HepG2 (cell line): ENCODE measurements at regions not wholly inside any gene's neighbourhood (a gene's known extent, or its start where the extent isn't known, plus 50 kb on each side); places are given as distances from the start of the nearest gene placed in this dataset.

ENCODE experiments used
- ATAC-seq: fragments of 200-7000 bp; cut with Tn5 transposase; 3 replicates; pipeline ENCODE4 v1.9.1; 2020; ENCODE audit warnings: mild to moderate bottlenecking, moderate library complexity
- BruUV-seq: library from RNA; stranded (reverse); fragments of 400-500 nt; replicated peaks from 2 replicates; lab custom pipeline; 2021; lab: Mats Ljungman, UMichigan
- CTCF ChIA-PET: fragments of 300-600 bp; formaldehyde crosslinking; extraction: SDS; loops from one replicate; lab custom pipeline; 2021; ENCODE audit warnings: low total read pairs, inconsistent platforms, low intra/inter-chr PET ratio; lab: Yijun Ruan, JAX
- POLR2A ChIA-PET: fragments of 350-600 bp; sonication (Branson Sonifier 250); formaldehyde crosslinking; loops from one replicate; lab custom pipeline; 2020; ENCODE audit warnings: antibody characterized with exemption, inconsistent platforms; lab: Yijun Ruan, JAX
- DNase-seq: peaks from one replicate; pipeline ENCODE4 v3.0.0-alpha.2; 2015; ENCODE audit warnings: low spot score
- FAIRE-seq: peaks from 3 replicates; lab custom pipeline; 2011; peaks lifted over from hg19 to GRCh38; lab: Jason Lieb, UNC
- H2AFZ ChIP-seq: one replicate; pipeline ENCODE4 v1.6.1; 2011; ENCODE audit warnings: low read length, inconsistent platforms
- H3K27ac ChIP-seq: fragments of 300-600 bp; 3 replicates; pipeline ENCODE4 v1.8.0; 2011; ENCODE audit warnings: mixed run types, mild to moderate bottlenecking, mixed read lengths, low read length, inconsistent platforms; ENCODE audit not compliant: insufficient read depth; ENCODE audit errors: extremely low read length
- H3K27me3 ChIP-seq, 2 experiments: fragments of 200-600 bp in 1 of 2; 2 replicates in 1 of 2; 3 replicates in 1 of 2; pipeline versions ENCODE4 v1.6.0 to v1.8.0; 2011; ENCODE audit warnings: low read length in 2 of 2, mild to moderate bottlenecking in 2 of 2, moderate library complexity in 2 of 2, inconsistent platforms in 1 of 2; ENCODE audit not compliant: insufficient read depth in 2 of 2, control insufficient read depth in 1 of 2
- H3K36me3 ChIP-seq, 2 experiments: fragments of 200-600 bp in 1 of 2; replicated peaks in 1 of 2; 2 replicates in 1 of 2; 3 replicates in 1 of 2; pipeline versions ENCODE4 v1.5.1 to v1.8.0; 2011; ENCODE audit warnings: low read length in 2 of 2, inconsistent platforms in 1 of 2; ENCODE audit not compliant: insufficient read depth in 2 of 2, control insufficient read depth in 1 of 2
- H3K4me1 ChIP-seq: 2 replicates; pipeline ENCODE4 v1.5.1; 2012; ENCODE audit warnings: low read length, inconsistent platforms; ENCODE audit not compliant: insufficient read depth
- H3K4me2 ChIP-seq: 2 replicates; pipeline ENCODE4 v1.6.0; 2011; ENCODE audit warnings: low read depth, low read length, inconsistent platforms
- H3K4me3 ChIP-seq, 3 experiments: fragments of 200-600 bp in 1 of 3; sonication (generic), shearing (Covaris generic) in 1 of 3; replicated peaks in 1 of 3; 2 replicates each; pipeline ENCODE4 v1.5.1; 2011 to 2016; ENCODE audit warnings: low read length in 3 of 3, inconsistent platforms in 2 of 3, low read depth in 2 of 3, mild to moderate bottlenecking in 2 of 3, control low read depth in 1 of 3, mixed read lengths in 1 of 3; ENCODE audit not compliant: insufficient read depth in 1 of 3
- H3K79me2 ChIP-seq: one replicate; pipeline ENCODE4 v1.6.1; 2011; ENCODE audit warnings: low read length, inconsistent platforms; ENCODE audit not compliant: insufficient read depth
- H3K9ac ChIP-seq: 2 replicates; pipeline ENCODE4 v1.6.0; 2011; ENCODE audit warnings: mild to moderate bottlenecking, low read depth, low read length, inconsistent platforms; ENCODE audit not compliant: insufficient read depth
- H3K9me3 ChIP-seq: 2 replicates; pipeline ENCODE4 v1.5.1; 2012; ENCODE audit warnings: mild to moderate bottlenecking, low read length
- H4K20me1 ChIP-seq: 2 replicates; pipeline ENCODE4 v1.6.0; 2011; ENCODE audit warnings: inconsistent platforms, mild to moderate bottlenecking, low read length, moderate library complexity; ENCODE audit not compliant: insufficient read depth
- GABPB1 ChIP-seq: IDR thresholded peaks from 2 replicates; pipeline ENCODE4 v1.6.1; 2016; ENCODE audit warnings: mild to moderate bottlenecking, missing genetic modification reagents, moderate library complexity, missing compliant biosample characterization
- RAD51 ChIP-seq: fragments of 450-650 bp; IDR thresholded peaks from 2 replicates; pipeline ENCODE4 v1.6.1; 2016; ENCODE audit warnings: borderline replicate concordance
- ZFYVE20 ChIP-seq: sonication (generic); formaldehyde crosslinking; IDR thresholded peaks from 2 replicates; pipeline ENCODE4 v1.8.0; 2023; ENCODE audit warnings: low read depth, mild to moderate bottlenecking, moderate library complexity, missing genetic modification reagents, borderline replicate concordance
- ZNF256 ChIP-seq: sonication (generic); formaldehyde crosslinking; conservative IDR thresholded peaks from 2 replicates; pipeline ENCODE4 v1.4.0; 2020; ENCODE audit warnings: missing genetic modification reagents
- WGBS: methylation state at CpG from one replicate; pipeline ENCODE4 v1.1.6; 2017; ENCODE audit warnings: low lambda C conversion rate; 5-methylcytosine and 5-hydroxymethylcytosine counted together
- in situ Hi-C: cut with HindIII; loops from 2 replicates; pipeline ENCODE4 v1.10.0; 2017; ENCODE audit warnings: low pct_unique_long_range_greater_than_20kb; ENCODE audit not compliant: extremely low pct_ligation_motif_present
- intact Hi-C: fragments of 100-400 bp; cut with micrococcal nuclease; formaldehyde crosslinking; loops from one replicate; pipeline ENCODE4 v1.10.0; 2022; ENCODE audit not compliant: unreplicated experiment
- TF ChIP-seq, protein P1 (sequence below): sonication (generic); formaldehyde crosslinking; IDR thresholded peaks from 2 replicates; pipeline ENCODE4 v1.5.0; 2020; ENCODE audit warnings: mild to moderate bottlenecking, missing genetic modification reagents
- TF ChIP-seq, protein P2 (sequence below): sonication (generic); formaldehyde crosslinking; IDR thresholded peaks from 2 replicates; pipeline ENCODE4 v1.5.0; 2020; ENCODE audit warnings: missing genetic modification reagents, mild to moderate bottlenecking, borderline replicate concordance
- TF ChIP-seq, protein P3 (sequence below): sonication (generic); formaldehyde crosslinking; IDR thresholded peaks from 2 replicates; pipeline ENCODE4 v1.5.0; 2020; ENCODE audit warnings: missing genetic modification reagents, mild to moderate bottlenecking, borderline replicate concordance
- TF ChIP-seq, protein P4 (sequence below): sonication (generic); formaldehyde crosslinking; IDR thresholded peaks from 2 replicates; pipeline ENCODE4 v1.4.0; 2020; ENCODE audit warnings: missing genetic modification reagents, borderline replicate concordance

DNA sequence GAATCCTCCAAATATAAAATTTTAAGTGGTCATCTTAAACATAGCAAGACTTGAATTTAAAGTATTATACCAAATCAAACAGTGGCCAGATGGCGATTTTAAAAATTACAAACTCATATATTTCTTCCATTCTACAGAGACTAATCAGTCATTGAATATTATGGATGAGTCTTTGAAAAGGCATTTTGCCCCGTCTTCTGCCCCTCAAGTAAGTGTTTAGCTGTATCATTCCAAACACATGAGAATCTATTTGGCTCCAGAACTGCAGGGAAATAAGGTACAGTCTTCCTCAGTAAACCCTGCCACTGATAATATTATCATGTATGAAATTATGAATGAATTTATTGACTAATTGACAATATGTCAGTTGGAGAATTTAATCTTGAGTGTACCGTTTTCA lies 191.0 kb downstream of the SLC7A11 start:
- H3K9me3 ChIP-seq = no peaks in the 10 kb centered on the region
- POLR2A ChIA-PET = no interaction called here
- intact Hi-C loops (no loop called here), in situ Hi-C loops (no loop called here)
- H3K27me3 ChIP-seq = no peaks in the 10 kb centered on the region
- TF ChIP-seq ZNF256 (CRISPR knock-in tag) = no peak
- no peak for TF ChIP-seq GABPB1
- TF ChIP-seq, protein P1, sequence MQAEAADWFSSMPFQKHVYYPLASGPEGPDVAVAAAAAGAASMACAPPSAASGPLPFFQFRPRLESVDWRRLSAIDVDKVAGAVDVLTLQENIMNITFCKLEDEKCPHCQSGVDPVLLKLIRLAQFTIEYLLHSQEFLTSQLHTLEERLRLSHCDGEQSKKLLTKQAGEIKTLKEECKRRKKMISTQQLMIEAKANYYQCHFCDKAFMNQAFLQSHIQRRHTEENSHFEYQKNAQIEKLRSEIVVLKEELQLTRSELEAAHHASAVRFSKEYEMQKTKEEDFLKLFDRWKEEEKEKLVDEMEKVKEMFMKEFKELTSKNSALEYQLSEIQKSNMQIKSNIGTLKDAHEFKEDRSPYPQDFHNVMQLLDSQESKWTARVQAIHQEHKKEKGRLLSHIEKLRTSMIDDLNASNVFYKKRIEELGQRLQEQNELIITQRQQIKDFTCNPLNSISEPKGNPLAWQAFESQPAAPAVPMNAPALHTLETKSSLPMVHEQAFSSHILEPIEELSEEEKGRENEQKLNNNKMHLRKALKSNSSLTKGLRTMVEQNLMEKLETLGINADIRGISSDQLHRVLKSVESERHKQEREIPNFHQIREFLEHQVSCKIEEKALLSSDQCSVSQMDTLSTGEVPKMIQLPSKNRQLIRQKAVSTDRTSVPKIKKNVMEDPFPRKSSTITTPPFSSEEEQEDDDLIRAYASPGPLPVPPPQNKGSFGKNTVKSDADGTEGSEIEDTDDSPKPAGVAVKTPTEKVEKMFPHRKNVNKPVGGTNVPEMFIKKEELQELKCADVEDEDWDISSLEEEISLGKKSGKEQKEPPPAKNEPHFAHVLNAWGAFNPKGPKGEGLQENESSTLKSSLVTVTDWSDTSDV = no peak
- TF ChIP-seq, protein P2, sequence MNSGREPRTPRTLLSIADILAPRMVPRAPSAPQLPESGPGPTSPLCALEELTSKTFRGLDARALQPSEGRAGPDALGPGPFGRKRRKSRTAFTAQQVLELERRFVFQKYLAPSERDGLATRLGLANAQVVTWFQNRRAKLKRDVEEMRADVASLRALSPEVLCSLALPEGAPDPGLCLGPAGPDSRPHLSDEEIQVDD = no peak
- TF ChIP-seq, protein P3, sequence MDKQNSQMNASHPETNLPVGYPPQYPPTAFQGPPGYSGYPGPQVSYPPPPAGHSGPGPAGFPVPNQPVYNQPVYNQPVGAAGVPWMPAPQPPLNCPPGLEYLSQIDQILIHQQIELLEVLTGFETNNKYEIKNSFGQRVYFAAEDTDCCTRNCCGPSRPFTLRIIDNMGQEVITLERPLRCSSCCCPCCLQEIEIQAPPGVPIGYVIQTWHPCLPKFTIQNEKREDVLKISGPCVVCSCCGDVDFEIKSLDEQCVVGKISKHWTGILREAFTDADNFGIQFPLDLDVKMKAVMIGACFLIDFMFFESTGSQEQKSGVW = no peak
- no peak for TF ChIP-seq RAD51
- TF ChIP-seq, protein P4, sequence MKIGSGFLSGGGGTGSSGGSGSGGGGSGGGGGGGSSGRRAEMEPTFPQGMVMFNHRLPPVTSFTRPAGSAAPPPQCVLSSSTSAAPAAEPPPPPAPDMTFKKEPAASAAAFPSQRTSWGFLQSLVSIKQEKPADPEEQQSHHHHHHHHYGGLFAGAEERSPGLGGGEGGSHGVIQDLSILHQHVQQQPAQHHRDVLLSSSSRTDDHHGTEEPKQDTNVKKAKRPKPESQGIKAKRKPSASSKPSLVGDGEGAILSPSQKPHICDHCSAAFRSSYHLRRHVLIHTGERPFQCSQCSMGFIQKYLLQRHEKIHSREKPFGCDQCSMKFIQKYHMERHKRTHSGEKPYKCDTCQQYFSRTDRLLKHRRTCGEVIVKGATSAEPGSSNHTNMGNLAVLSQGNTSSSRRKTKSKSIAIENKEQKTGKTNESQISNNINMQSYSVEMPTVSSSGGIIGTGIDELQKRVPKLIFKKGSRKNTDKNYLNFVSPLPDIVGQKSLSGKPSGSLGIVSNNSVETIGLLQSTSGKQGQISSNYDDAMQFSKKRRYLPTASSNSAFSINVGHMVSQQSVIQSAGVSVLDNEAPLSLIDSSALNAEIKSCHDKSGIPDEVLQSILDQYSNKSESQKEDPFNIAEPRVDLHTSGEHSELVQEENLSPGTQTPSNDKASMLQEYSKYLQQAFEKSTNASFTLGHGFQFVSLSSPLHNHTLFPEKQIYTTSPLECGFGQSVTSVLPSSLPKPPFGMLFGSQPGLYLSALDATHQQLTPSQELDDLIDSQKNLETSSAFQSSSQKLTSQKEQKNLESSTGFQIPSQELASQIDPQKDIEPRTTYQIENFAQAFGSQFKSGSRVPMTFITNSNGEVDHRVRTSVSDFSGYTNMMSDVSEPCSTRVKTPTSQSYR = no peak
- no peak for TF ChIP-seq ZFYVE20 (CRISPR knock-in tag)
- no peaks in the 10 kb centered on the region for H4K20me1 ChIP-seq
- no peaks in the 10 kb centered on the region for H3K79me2 ChIP-seq
- CTCF ChIA-PET = no interaction called here
- no peaks in the 10 kb centered on the region for H3K4me1 ChIP-seq
- H3K9ac ChIP-seq = no peak overlapping the region
- H2AFZ ChIP-seq = no peak overlapping the region
- H3K27ac ChIP-seq = no peak overlapping the region
- 0% methylated on average over 3 of the region's 3 CpGs for WGBS
- FAIRE-seq (no peak), ATAC-seq (no peak), DNase-seq (no peak)
- no peak overlapping the region for H3K4me3 ChIP-seq
- no peaks in the 10 kb centered on the region for H3K36me3 ChIP-seq
- H3K4me2 ChIP-seq = no peak overlapping the region
- no TSS peak for BruUV-seq
